GM19467 (cell line): ENCODE measurements at regions not wholly inside any gene's neighbourhood (a gene's known extent, or its start where the extent isn't known, plus 50 kb on each side); places are given as distances from the start of the nearest gene placed in this dataset.

Experiments used
- ATAC-seq: cut with Tn5 transposase; IDR thresholded peaks from one replicate; pipeline ENCODE4 v1.9.1; 2021; ENCODE audit warnings: mild to moderate bottlenecking, moderate library complexity; ENCODE audit not compliant: unreplicated experiment

DNA sequence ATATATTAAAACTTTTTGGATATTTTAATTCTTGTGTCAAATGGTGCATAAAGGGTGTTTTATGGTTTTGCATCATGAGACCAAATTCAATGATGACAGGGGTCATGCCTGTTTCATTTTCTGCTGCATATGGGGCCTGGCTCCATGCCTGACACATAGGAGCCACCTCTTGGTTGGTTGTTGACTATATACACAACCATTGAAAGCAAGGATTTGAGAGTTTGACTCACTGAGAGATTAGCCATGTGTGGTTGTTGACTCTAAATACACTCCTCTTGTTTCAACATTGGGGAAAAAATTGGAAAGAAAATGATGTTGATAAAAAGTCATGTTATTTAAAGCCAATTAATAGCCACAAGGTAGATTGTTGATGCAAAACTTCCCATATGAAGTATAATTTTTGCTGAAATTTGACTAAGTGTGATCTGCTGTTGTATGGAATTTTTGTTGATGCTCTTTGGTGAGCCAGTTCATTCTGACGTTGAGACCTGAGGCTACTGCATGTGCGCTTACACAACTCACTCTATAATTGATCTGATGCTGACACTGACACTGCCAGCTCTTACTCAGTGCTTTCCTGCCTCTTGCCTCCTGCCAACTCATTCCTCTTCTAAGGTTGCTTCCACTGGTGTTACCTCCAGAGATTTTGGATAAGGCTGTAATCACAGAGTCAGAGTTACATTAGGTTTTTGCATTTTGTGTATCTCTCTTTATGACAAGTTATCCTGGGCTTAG is 446.2 kb upstream of the SLC14A2 start:
- ATAC-seq = no peak

DNA sequence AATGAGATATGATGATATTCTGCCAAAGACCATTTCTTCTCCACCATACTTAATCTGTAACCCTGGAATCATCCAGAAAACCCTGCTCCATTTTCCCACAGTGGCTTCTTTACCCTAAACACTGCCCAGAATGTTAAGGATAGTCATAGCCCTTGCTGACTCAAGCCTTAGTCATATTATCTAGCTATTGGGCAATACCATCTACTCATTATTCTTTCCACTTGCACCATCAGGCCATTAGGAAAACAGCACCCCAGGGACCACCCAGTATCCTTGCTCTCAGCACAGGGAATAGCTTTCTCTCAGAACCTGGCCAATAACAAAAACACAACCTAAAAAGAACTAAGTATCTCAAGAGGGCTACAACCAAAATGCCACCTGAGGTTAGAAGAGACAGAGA is 445.7 kb upstream of the SLC14A2 start:
- no peak for ATAC-seq

DNA sequence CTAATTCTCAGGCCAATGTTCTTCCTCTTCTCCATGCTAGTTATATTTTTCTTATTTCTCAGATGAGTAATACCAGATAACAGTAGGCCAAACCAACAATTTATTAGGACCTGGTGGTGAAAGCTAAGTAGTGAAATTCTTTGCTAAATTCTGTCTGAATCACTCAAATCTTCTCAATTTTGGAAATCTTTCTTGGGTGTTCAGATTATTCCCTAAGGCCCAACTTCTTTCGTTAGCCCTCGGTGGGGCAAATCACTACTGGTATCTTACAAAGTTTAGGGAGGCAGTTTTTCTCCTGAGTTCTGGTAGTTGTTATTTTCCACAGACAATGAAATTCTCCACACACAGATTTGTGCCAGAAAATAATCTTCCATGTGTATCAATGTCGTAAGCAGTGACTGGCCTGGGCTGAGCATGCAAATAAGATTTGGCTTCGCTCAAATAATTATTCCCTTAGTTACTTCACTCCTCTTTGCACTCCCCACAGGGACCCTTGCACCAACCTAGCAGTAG is 443.5 kb upstream of the SLC14A2 start:
- no peak for ATAC-seq

DNA sequence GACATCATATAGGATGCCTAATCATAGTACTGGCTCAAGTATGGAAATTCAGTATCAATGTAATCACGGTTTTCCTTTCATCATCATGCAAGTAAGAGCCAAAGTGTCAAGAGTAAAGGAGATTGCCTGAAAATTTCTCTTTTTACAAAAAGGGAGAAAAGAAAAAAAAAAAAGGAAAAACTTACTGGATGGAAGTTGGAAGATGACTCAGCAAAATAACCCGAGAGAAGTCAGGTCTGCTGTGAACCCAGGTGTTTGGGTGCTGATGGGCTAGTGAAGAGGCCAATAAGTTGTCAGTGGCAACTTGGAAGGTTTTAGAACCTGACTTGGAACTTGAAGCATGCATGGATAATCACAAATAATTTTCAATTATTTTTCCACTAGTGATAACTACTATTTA is 441.9 kb upstream of the SLC14A2 start:
- no peak for ATAC-seq

DNA sequence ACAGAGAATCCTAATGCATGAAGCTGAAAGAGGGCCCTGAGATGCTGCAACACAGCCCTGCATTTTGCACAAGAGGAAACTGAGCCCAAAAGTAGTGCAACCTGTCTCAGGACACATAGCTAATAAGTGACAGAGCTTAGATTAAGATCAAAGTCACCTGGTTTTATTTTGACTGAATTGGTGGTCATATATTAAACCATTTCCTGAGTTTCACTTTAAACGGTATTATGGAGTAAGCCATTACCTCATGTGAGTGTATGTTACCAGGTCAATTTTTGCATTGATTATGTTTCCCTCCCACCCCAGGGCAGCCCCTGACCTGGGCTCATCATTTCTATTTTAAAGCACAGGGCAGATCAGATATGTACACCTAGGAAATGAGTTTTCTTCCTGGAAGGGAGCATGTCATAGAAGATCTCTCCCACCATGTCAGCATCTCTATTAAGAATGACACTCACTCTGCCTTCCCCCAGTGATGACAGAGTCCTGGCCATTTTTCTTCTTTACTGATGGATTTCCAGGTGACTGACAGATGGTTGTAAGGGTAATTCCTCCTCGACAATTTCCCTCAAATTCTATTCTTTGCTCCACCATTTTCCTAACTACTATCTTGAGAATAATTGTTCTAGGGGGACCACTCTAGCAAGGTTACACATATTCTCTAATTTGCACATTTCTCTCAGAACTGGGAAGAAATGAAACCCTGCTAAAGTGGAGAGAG is 441.3 kb upstream of the SLC14A2 start:
- ATAC-seq = peak; percentile 54

DNA sequence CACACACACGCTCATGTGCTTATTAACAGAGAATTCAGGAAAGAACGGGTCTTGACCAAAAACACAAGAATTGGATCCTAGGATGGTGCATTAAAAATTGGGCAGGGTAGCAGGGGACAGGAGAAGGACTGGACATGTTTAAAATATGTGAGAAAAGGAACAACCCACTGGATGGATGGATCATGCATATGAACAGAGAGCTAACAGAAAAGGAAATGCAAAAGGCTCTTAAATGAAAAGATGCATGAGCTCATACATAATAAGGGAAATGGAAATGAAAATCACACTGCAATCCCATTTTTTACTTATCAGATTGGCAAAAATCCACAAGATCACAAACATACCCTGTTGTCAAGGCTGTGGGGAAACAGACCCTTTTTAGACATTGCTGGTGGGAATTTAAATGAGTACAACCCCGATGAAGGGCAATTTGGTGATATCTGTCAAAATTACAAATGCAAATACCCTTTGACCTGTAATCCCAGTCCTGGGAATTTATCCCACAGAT is 440.6 kb upstream of the SLC14A2 start:
- ATAC-seq = no peak

DNA sequence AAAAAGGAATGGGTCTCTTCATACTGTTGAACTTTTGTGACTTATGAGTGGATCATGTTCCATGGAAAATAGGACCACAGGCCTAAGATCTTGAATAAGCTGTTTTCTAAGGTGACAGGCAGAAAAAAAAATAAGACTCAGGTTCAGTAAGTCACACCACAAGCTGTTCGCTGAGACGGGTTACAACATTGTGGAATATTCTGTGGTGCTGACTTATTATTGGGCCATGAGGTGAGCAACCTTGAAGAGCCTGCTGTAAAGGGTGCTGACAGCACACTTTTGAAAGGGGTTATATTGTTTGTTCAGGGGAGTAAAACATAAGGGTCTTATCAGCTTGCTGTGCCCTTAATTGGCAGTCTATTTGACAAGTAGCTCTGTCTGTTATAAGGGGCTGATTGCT is 439.8 kb upstream of the SLC14A2 start:
- ATAC-seq = no peak

DNA sequence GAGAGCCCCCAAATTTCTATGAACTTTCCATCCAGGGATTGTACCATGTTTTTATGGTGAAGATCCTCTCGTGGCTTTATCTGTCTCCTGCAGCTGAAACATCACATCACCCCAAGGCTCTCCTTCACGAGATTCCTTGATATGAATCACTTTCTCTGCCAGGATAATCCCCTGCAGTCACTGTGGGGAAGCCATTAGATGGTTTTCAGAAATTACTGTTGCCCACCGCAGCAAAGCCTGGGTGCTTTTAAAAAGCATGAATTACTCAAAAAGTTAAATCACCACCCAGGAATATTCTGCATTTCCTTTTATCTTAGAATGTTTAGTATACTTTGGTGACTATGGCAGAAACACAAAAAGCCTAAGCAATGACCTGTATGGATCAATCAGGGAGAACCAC is 428.4 kb upstream of the SLC14A2 start:
- no peak for ATAC-seq

DNA sequence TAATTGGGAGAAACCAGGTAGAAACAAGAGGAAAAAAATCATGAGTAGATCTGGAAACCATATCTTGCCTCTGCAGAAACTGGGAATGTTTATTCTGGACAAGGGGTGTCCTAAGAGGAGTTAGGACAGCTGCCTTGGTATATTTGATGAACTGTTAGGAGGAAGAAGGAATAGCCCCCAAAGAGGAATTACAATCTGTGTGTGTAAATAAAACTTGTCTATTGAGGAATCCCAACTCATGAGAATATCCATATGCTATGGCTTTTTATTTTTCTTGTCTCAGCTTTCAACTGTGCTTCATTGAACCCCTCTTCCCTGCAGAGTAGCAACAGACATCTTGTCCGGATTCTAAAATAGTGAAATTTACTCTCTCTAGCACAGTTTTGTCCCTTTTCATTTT is 423.5 kb upstream of the SLC14A2 start:
- no peak for ATAC-seq

DNA sequence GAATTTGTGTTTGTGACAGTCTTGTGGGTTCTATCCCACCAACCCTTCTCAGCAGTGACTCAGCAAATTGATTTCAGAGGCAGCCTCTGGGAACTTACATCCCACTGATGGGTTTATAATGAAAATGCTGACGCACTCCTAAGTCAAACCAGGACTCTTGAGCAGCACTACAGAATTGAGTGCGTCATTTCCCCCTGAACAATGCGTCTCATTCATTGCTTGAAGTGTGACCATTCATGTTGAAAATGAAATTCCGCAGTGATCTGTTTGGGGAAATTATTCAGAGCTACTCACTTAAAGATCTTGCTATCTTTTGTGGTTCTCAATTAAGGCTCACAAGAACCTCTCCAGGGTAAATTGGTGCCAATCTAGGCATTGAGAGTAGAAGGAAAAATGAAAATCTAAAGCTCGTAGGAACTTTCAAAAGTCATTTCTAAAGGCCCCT is 417.7 kb upstream of the SLC14A2 start:
- peak; percentile 95 for ATAC-seq

DNA sequence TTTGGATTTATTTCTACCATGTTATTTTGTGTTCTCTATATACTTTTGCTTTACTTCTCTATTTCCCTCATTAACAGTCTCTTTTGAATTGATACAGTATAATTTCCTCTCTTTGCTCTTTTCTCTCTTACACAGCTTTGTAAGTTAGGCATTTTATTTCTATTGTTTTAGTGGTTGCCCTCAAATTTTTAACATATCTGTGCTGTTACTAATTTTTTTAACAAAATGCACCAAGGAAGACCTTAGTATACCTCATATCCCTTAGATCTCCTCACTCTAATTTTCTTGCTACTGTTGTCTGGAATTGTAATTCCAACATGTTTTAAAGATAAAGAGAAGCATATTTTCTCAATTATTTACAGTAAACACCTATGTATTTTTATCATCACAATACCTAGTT is 416.8 kb upstream of the SLC14A2 start:
- no peak for ATAC-seq

DNA sequence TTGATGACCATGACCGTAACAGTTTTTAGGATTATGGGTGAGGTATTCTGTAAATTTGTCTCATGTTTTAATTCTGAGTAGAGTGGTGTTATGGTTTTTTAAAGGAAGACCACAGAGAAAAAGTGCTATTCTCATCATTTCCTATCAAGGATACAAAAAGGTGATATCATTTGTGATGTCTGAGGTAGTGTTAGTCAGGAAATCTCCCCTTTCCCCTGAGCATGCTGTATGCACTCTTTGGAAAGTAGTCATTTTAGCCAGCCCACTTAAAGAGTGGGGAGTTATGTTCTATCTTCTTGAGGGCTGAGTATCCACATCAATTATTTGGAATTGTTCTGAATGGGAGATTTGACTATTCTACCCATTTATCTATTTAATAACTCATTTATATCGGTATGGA is 414.2 kb upstream of the SLC14A2 start:
- no peak for ATAC-seq

DNA sequence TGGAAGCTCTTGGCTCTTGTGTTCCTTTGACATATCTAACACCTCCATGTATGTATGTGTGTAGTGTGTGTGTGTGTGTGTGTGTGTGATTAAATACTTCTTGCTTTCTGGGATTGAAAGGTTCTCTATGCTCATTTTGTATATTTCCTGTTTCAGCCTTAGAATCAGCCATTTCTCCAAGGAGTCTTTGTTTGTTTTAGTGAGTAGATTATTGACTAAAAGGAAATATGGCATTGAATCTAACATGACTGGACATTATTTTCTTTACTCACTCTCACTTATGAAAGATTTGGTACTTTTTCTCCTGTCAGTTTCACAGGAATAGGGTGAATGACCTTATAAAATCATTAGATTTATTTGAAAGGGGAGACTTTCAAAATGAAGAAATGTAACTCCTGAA is 413.8 kb upstream of the SLC14A2 start:
- ATAC-seq = no peak

DNA sequence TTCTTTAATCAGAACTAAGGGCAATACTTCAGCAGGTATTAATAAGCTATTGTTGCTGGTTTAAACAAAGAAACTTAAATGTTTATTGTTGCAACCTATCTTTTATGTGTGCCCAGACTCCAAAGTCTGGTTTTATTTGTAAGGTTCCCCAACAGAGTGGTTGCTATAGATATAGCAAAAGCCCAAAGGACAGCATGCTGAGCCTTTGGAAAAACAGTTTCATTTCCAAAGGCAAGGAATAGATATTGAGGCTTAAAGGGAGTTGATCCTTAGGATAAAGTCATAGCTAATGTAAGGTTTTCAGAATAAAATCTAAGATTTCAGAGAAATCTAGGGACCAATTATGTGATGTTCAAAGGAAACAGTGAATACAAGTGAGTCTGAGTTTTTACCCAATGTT is 413.2 kb upstream of the SLC14A2 start:
- no peak for ATAC-seq

DNA sequence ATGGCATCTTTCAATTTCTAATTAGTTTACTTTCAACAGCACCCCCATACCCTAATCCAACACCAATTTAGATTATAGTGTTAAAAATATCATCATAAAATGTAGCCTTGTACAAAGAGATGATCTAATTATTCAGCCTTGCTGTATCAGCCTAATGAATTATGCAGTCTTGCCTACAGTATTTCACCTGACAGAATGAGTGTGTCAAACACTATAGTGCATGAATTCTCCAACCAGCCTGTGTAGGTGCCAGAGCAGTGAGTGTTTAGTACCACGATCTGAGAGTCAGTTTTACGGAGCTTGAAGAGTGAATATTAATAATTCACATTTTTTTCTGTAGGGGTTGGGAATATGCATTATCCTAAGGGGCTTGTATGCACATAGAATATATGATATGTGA is 411.6 kb upstream of the SLC14A2 start:
- ATAC-seq = no peak

DNA sequence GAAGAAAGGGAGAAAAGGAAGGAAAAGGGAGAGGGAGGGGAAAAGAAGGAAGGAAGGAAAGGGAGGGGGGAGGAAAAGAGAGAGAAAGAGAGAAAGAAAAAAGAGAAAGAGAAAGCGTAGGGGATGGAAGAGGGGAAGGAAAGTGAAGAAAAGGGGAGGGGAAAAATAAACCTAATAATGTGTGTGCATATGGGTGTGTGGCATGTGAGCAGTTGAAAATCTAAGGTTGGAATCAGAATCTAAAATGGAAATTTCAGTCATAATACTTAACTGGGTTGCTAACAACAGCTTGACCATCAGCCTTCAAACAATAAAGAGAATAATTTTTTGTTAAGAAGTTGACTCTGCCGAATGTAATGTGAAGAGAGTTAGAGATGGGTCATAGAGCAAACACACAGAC is 407.9 kb upstream of the SLC14A2 start:
- ATAC-seq = no peak

DNA sequence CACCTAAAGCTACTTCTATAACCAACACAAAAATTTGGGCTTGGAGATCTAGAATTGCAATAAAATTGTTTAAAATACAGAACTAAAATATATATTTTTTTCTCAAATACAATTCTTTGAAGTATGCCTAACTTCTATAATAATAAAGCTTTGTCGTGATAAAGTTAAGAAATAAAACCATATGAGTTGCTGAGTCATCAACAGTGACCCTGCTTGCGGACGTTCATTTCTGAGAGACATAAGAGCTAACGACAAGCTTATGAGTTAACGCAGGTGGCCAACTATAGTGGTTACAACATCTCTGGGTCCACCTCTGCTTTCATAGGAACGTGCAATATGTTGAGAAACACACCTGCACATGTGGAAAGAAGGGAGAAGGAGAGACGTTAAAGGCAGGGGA is 407.1 kb upstream of the SLC14A2 start:
- no peak for ATAC-seq

DNA sequence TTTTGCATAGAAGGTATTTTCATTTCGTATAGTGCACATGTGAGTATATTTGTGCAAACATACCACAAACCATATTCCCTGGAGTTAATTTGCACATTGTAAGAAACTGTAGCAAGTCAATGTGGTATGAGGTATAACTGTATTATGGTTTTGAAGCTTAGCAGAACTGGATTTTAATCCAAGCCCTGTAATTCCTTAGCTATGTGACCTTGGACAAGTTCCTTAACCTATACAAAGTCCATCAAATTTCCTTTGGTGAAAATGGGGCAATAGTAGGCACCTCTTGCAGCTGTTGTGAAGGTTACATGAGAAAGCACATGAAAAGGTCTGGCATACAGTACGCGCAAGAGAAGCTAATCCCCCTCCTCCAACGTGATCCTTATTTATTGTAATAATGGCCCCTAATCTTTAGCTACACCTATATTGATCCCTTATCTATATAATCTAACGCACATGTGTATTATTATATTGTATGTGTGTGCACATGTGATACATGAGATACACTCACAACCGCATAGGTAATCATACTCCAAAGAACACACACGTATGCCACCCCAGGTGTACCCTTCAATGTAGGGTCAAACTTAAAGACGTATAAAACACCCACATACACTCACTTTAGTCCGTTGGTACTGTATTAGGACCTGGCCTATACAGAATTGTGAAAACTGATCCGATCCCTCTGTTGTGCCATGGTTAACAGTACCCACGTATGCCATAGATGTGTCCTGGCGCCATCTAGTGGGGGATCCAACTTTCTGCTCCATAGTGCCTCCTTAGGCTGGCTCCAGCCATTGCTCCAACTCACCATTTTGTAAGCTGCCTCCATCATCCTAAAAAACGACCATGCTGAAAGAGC is 402.9 kb upstream of the SLC14A2 start:
- ATAC-seq = peak; percentile 99

DNA sequence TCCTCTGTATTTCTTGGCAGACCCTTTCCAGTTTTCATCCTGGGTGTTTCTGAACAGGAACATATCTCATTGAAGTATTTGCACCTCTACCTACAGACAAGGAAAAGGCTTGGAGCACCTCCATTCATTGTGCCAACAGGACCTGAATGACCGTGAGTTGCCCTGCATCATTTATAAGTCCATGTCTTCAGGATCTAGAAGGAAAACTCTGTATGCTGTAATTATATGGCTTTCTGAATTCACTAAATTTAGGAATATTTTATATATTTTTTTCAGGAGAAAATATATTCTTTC is 402.3 kb upstream of the SLC14A2 start:
- ATAC-seq = no peak

DNA sequence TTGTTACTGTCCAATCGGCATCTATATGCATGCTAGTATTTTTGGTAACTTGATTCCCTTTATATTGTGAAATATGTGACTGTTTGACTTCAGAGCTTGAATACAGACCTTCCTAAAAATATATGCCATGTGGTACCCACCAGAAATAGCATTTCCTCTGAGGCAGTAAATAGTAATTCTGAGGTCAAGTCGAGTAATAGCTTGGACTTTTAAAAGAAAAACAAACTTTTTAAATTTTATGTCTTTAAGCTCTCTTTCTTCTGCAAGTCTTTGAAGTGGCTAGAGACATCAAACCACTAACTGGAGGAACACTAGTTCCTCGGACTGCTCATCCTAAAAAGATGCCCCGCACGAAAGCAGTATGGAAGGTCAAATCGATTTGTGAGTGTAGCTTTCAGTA is 396.8 kb upstream of the SLC14A2 start:
- ATAC-seq = no peak

DNA sequence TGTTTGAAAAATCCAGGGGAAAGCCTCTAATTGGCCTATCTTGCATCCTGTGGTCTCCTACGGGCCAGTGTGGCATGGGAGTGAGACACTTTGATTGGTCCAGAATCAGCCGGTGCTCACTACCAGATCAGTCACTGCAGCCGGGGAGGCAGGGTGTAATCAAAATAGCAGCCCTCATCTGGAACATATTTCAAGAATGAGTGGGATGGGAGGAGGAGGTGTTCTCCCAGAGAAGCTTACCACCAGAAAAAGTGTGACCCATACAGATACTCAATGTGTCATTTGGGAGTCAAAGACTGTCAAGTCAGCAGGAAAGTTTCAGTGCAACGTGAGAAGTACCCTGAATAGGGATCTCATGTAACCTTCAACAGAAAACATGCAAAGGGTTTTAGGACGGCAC is 393.9 kb upstream of the SLC14A2 start:
- no peak for ATAC-seq

DNA sequence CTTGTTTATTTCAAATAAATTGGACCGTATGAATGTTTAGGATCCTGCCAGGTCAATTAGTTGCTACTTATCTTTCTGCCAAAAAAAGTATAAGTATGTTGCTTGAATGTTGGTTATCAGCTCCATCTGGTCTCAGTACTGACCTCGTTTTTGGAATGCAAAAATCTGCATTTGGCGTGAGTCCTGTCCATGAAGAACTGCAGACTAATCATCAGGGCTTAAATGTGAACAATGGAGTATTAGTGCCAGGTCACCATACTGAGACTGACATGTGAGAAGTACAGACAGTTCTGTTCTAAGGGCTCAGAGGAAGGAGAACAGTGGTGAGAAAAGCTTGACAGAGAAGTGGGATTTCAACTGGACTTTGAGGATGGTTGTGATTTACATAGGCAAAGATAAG is 393.1 kb upstream of the SLC14A2 start:
- no peak for ATAC-seq
